ENCODE measurements at regions not wholly inside any gene's neighbourhood (a gene's known extent, or its start where the extent isn't known, plus 50 kb on each side); places are given as distances from the start of the nearest gene placed in this dataset.
"Not testable (repeated sequence)": the region's sequence is repeated elsewhere in the genome, so short reads cannot be mapped to it uniquely, and the experiment has no call there.

- Mint-ChIP-seq H3K27me3 (no peaks in the 10 kb centered on the region), H3K9me3 (peaks cover 0 to 3% of the 10 kb centered on the region in 2 donors), H3K36me3 (no peaks in the 10 kb centered on the region), H3K4me1 (no peaks in the 10 kb centered on the region), H3K4me3 (no peak overlapping the region), H3K27ac (no peak overlapping the region)
- no peak for DNase-seq
- ATAC-seq (replicated peaks) = no peak
Measured at GRCh38 chr2:32874931-32875330, 71.8 kb upstream of the LTBP1 start.

GRCh38 chr2:32877587-32878510 lies 68.9 kb upstream of the LTBP1 start:
- Mint-ChIP-seq H3K4me1 (no peaks in the 10 kb centered on the region), H3K27me3 (no peaks in the 10 kb centered on the region), H3K4me3 (no peak overlapping the region), H3K36me3 (no peaks in the 10 kb centered on the region), H3K27ac (no peak overlapping the region), H3K9me3 (no peaks in the 10 kb centered on the region)
- ATAC-seq (replicated peaks) (no peak), DNase-seq (no peak)

GRCh38 chr2:32879943-32880342 lies 66.8 kb upstream of the LTBP1 start:
- H3K27ac Mint-ChIP-seq; H3K4me3 Mint-ChIP-seq; H3K27me3 Mint-ChIP-seq; ATAC-seq (replicated peaks); H3K4me1 Mint-ChIP-seq; H3K9me3 Mint-ChIP-seq; H3K36me3 Mint-ChIP-seq; DNase-seq: not testable (repeated sequence)

- ATAC-seq (replicated peaks) = no peak
- Mint-ChIP-seq H3K4me3 (no peak overlapping the region), H3K27me3 (no peaks in the 10 kb centered on the region), H3K36me3 (peaks cover 0 to 3% of the 10 kb centered on the region in 2 donors), H3K9me3 (peaks cover 0 to 7% of the 10 kb centered on the region in 2 donors), H3K27ac (no peak overlapping the region), H3K4me1 (no peaks in the 10 kb centered on the region)
- no peak for DNase-seq
Measured at GRCh38 chr2:32882816-32883810, 63.6 kb upstream of the LTBP1 start.

GRCh38 chr2:32884346-32884745 lies 62.4 kb upstream of the LTBP1 start:
- ATAC-seq (replicated peaks) (no peak), DNase-seq (no peak)

GRCh38 chr2:32886397-32887055 lies 60.2 kb upstream of the LTBP1 start:
- not testable (repeated sequence) for ATAC-seq (replicated peaks); H3K27me3 Mint-ChIP-seq; H3K4me1 Mint-ChIP-seq; H3K9me3 Mint-ChIP-seq; H3K4me3 Mint-ChIP-seq; H3K36me3 Mint-ChIP-seq; DNase-seq; H3K27ac Mint-ChIP-seq

More at GRCh38 chr2:32884346-32884745, 62.4 kb upstream of the LTBP1 start:
- Mint-ChIP-seq H3K36me3 (peaks cover 0 to 3% of the 10 kb centered on the region in 2 donors), H3K27ac (no peak overlapping the region), H3K4me1 (no peaks in the 10 kb centered on the region), H3K4me3 (no peak overlapping the region), H3K9me3 (peaks cover 4 to 7% of the 10 kb centered on the region in 2 donors), H3K27me3 (no peaks in the 10 kb centered on the region)

GRCh38 chr2:32887125-32887524 lies 59.6 kb upstream of the LTBP1 start:
- no peaks in the 10 kb centered on the region for H3K4me1 Mint-ChIP-seq
- no peaks in the 10 kb centered on the region for H3K27me3 Mint-ChIP-seq
- H3K36me3 Mint-ChIP-seq = peaks cover 0 to 3% of the 10 kb centered on the region in 2 donors
- no peak overlapping the region for H3K27ac Mint-ChIP-seq
- ATAC-seq (replicated peaks) (no peak), DNase-seq (no peak)
- H3K9me3 Mint-ChIP-seq = peaks cover 4 to 7% of the 10 kb centered on the region in 2 donors
- no peak overlapping the region for H3K4me3 Mint-ChIP-seq

GRCh38 chr2:32894119-32894728 lies 52.5 kb upstream of the LTBP1 start:
- Mint-ChIP-seq H3K9me3 (peaks cover 4% of the 10 kb centered on the region in 2 donors), H3K36me3 (peaks cover 0 to 3% of the 10 kb centered on the region in 2 donors), H3K27ac (peak overlapping the region; percentile 73), H3K4me3 (no peak overlapping the region), H3K4me1 (peaks cover 0 to 8% of the 10 kb centered on the region in 2 donors), H3K27me3 (peaks cover 0 to 4% of the 10 kb centered on the region in 2 donors)
- DNase-seq (no peak), ATAC-seq (replicated peaks) (no peak)

- ATAC-seq (replicated peaks) (no peak), DNase-seq (no peak)
- no peak overlapping the region for H3K27ac Mint-ChIP-seq
- H3K9me3 Mint-ChIP-seq = peaks cover 4% of the 10 kb centered on the region in 2 donors
- H3K36me3 Mint-ChIP-seq = peaks cover 0 to 3% of the 10 kb centered on the region in 2 donors
- H3K4me3 Mint-ChIP-seq = no peak overlapping the region
- peaks cover 0 to 8% of the 10 kb centered on the region in 2 donors for H3K4me1 Mint-ChIP-seq
- peaks cover 5 to 9% of the 10 kb centered on the region in 2 donors for H3K27me3 Mint-ChIP-seq
Measured at GRCh38 chr2:32895424-32895823, 51.3 kb upstream of the LTBP1 start.
